H1 (cell line): ENCODE measurements at regions not wholly inside any gene's neighbourhood (a gene's known extent, or its start where the extent isn't known, plus 50 kb on each side); places are given as distances from the start of the nearest gene placed in this dataset.

Experiments used
- CBX5 ChIP-seq: fragments of 300-800, 300-1000 bp; sonication (generic); IDR thresholded peaks from 2 replicates; pipeline ENCODE4 v1.7.1; 2016; ENCODE audit warnings: antibody characterized with exemption, low read length, low read depth
- CREB1 ChIP-seq: IDR thresholded peaks from 2 replicates; pipeline ENCODE4 v1.6.1; 2012; ENCODE audit warnings: inconsistent platforms
- KDM1A ChIP-seq: fragments of 200-600, 300-600 bp; sonication (generic); IDR thresholded peaks from 2 replicates; pipeline ENCODE4 v1.7.1; 2016; ENCODE audit warnings: mild to moderate bottlenecking, low read length, borderline replicate concordance
- POLR2A ChIP-seq, 2 experiments: IDR thresholded peaks; 1 replicate in 1 of 2; 2 replicates in 1 of 2; pipeline ENCODE4 v1.6.1; 2011; ENCODE audit warnings: low read depth in 2 of 2, low read length in 2 of 2, mild to moderate bottlenecking in 2 of 2; ENCODE audit errors: control extremely low read depth in 1 of 2
- SRF ChIP-seq: IDR thresholded peaks from 2 replicates; pipeline ENCODE4 v1.6.1; 2011; ENCODE audit warnings: mild to moderate bottlenecking, low read depth, low read length, moderate library complexity
- ZNF274 ChIP-seq: IDR thresholded peaks from 2 replicates; pipeline ENCODE4 v1.7.0; 2012; ENCODE audit warnings: low read length, borderline replicate concordance; ENCODE audit errors: extremely low read depth
- TF ChIP-seq, protein P1 (sequence below): IDR thresholded peaks from 2 replicates; pipeline ENCODE4 v1.6.1; 2011; ENCODE audit warnings: low read length, improper control_type of control experiment
- TF ChIP-seq, protein P2 (sequence below), 3 experiments: IDR thresholded peaks; 1 replicate in 2 of 3; 2 replicates in 1 of 3; pipeline versions ENCODE4 v1.5.1 to v1.6.1; 2011; ENCODE audit warnings: low read length in 3 of 3, mild to moderate bottlenecking in 3 of 3, inconsistent platforms in 2 of 3, low read depth in 1 of 3, moderate library complexity in 1 of 3; ENCODE audit not compliant: insufficient read depth in 1 of 3; ENCODE audit errors: control extremely low read depth in 1 of 3

DNA sequence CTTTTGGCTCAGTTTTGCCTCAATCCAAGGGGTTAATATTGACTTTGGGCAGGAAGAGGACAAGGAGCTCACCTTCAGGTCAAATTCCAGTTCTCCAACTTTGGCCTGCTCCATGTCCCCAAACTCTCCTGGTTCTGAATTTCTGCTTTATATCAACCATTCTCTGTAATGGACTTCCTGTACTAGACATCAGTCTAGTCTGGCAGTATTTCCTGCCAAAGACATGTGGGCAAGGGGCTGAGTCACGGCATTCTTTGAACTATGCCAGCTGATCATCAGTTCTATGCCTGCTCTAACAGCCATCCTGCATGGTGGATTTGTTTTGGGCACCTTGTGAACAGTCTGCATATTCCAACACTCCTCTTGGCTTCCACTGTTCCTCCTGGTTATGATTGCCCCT, 199.4 kb downstream of the ZEB2 start:
- TF ChIP-seq POLR2A (IDR thresholded peaks at IDR 0.05; ENCODE audit: control extremely low read depth in 1 of 2, low read depth in 2 of 2, low read length in 2 of 2) (no peak), SRF (no peak), KDM1A (no peak), CBX5 (no peak), CREB1 (no peak), ZNF274 (no peak)
- TF ChIP-seq, protein P1, sequence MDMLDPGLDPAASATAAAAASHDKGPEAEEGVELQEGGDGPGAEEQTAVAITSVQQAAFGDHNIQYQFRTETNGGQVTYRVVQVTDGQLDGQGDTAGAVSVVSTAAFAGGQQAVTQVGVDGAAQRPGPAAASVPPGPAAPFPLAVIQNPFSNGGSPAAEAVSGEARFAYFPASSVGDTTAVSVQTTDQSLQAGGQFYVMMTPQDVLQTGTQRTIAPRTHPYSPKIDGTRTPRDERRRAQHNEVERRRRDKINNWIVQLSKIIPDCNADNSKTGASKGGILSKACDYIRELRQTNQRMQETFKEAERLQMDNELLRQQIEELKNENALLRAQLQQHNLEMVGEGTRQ, result no peak
- TF ChIP-seq, protein P2, sequence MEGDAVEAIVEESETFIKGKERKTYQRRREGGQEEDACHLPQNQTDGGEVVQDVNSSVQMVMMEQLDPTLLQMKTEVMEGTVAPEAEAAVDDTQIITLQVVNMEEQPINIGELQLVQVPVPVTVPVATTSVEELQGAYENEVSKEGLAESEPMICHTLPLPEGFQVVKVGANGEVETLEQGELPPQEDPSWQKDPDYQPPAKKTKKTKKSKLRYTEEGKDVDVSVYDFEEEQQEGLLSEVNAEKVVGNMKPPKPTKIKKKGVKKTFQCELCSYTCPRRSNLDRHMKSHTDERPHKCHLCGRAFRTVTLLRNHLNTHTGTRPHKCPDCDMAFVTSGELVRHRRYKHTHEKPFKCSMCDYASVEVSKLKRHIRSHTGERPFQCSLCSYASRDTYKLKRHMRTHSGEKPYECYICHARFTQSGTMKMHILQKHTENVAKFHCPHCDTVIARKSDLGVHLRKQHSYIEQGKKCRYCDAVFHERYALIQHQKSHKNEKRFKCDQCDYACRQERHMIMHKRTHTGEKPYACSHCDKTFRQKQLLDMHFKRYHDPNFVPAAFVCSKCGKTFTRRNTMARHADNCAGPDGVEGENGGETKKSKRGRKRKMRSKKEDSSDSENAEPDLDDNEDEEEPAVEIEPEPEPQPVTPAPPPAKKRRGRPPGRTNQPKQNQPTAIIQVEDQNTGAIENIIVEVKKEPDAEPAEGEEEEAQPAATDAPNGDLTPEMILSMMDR (IDR thresholded peaks at IDR 0.05; ENCODE audit: control extremely low read depth in 1 of 3, insufficient read depth in 1 of 3, low read depth in 1 of 3, low read length in 3 of 3), result no peak
